DMS 273 (cell line): ENCODE measurements at regions not wholly inside any gene's neighbourhood (a gene's known extent, or its start where the extent isn't known, plus 50 kb on each side); places are given as distances from the start of the nearest gene placed in this dataset.

Source experiments
- DNase-seq: peaks from one replicate; lab custom pipeline; 2025; ENCODE audit not compliant: unreplicated experiment; lab: John Stamatoyannopoulos, UW

DNA sequence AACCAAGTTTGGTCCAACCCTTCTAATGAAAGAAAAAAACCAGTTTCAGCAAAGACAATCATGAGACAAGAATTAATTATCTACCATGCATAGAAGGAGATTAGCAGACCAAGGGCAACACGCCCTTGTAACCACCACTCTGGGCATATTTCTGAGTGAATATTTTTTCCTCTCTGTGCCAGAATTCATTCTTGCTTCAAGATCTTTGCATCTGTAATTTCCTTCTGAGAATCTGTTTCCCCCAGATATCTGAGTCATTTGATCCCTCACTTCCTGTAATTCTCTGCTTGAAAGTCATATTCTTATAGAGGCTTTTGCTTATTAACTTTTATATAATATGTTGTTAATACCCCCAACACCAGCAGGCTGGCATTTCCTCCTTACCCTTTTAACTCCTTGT is 243.7 kb downstream of the SLC16A7 start:
- no peak for DNase-seq

GRCh38 chr12:59843260-59843843 is 247.5 kb downstream of the SLC16A7 start:
- no peak for DNase-seq

- no peak for DNase-seq
Measured at GRCh38 chr12:59844750-59845149, 248.9 kb downstream of the SLC16A7 start.

DNA sequence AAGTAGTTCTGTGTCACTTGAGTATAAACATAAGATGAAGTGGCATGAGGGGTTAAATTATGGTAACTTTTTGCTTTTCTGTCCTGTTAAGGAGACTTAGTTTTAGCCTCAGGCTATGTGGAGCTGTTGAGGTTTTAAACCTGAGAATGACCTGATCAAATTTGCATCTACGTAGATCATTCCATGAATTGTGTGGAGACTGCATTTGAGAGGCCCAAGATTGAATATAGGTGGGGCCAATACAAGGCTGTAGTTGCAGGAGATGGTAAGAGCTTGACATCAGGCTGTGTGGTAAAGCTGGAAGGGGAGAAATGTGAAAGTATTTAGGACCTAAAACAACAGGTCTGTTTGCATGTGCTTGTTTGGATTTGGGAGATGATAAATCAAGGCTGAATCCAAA is 249.5 kb downstream of the SLC16A7 start:
- no peak for DNase-seq

DNA sequence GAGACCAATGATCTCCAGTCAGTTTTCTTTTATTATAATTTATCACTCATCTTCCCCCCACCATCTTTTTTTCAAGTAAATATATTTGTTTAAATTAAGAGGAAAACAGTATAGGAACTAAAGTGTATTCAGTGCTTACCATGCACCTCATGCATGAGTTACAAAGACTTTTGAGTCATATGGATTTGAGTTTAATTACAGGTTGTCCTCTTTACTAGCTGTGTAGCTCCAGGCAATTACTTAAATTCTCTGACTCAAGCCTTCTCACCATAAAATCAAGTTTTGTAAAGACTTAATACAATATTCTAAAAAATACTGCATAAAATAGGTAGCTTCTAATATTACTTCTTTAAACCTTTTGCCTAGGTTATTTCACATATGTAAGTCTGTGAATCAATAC is 251.3 kb downstream of the SLC16A7 start:
- no peak for DNase-seq

DNA sequence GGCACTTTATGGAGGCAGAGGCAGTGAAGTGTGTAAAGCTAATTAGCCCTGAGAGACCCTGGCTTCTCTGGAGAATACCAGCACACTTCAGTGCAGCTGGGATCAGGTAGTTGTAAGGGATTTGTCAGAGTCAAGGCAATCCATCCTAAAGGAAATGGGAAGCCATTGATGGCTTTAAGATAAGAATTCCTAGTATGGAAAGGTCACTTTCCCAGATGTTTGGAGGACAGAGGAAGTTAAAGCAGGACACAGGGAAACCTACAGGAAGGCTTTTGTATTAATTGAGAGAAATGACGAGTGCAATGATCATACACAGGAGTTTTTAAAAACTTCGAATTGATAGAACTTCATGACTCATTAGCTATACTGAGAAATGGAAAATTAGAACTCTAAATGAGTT is 254.4 kb downstream of the SLC16A7 start:
- DNase-seq, result peak; percentile 9

DNA sequence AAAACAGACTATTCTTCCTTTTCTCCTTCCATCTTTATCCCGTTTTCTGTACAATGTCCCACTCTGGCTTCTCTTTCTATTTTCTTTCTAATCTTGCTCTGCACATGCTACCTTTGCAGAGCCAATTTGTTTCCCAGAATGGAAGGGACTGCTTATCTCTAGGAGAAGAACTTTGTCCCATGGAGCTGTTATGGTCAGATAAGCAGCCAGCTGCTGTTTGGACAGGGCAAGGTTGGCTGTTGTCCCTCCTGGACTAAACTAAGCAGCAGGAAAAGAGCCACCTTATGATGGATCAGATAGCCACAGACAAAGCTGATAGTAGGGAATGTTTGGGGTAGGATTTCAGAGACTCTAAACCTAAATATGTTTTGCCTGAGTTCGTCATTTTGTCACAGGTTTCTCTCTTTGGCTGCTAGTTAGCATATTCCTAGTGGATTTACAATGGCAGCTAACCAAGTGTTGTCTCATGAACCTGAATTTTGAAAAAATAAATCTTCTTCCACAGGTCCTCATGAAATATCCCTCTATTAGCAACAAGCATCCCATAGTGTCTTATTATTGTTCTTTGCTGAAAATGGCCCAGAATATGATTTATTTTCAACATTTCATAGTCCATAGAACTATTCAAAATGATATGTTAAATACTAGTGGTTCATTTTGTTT is 262.8 kb downstream of the SLC16A7 start:
- DNase-seq, result no peak

- no peak for DNase-seq
Measured at GRCh38 chr12:59859171-59859510, 263.3 kb downstream of the SLC16A7 start.

DNA sequence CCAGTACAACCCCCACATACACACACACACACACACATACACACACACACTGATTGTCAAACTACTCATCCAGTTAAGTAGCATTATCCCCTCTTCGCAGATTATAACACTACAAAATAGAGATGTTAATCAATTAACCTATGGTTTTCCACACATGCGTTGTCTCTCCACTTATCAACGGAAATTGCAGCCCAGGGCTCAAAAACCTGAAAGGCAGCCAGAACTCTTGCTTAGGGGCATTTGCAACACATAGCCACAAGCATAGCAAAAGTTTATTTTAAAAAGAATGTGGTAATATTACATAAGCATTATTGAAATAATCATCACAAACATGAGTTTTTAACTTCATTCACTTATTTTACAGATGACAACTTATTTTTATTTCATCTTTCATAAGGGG is 265.8 kb downstream of the SLC16A7 start:
- DNase-seq, result no peak

- no peak for DNase-seq
Measured at GRCh38 chr12:59867055-59867454, 271.2 kb downstream of the SLC16A7 start.

DNA sequence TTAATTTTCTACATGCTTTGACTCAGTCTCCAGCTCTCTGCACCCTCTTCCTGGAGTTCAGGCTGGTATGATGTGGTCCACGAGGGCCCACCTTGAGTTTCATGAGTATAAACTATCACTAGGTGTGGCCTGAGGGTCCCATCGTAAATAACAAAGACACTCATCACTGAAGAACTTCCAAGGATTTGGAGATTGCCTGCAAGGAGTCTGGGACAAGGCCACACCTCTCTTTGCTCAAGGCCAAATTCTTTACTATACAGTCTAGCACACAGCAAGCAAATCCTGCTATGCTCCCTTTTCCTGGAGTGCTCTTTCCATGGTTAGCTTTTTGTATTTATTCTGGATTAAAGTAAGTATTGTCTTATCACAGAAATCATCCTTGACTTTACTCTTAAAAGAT is 271.9 kb downstream of the SLC16A7 start:
- DNase-seq, result no peak

DNA sequence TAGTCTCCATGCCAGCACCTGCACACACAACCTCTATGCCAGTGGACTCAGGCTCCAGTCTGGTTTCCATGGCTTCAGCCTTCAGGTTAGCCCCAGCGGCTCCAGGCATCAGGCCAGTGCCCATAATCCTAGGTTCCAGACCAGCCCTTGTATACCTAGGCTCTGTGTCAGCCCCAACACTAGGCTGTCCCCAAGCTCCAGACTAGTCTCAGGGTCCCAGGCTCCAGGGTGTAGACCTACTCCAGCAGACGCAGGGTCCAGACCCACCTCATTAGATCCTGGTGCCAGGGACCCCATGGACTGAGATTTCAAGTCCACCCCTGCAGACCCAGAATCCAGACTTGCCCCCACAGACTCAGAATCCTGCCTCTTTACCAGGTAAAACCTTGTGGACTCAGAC is 275.9 kb downstream of the SLC16A7 start:
- no peak for DNase-seq

GRCh38 chr12:59873136-59873535 is 277.3 kb downstream of the SLC16A7 start:
- no peak for DNase-seq

DNA sequence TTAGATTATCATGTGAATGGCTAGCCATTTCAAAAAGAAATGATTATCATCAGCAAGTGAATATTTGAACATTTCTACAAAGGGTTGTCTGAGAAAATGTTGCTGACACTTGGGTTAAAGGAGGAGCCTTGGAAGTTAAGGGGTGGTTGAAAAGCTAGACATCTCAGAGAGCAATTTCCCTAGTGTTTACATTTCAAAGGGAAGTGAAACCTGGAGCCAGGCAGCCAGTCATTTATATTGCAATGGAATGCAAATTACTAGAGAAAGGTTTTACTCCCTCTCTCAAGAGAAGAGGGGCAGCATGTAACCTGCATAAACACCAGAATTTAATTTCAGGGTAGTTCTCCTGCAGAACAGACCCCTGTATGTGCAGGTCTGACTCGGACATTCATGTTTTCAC is 279.0 kb downstream of the SLC16A7 start:
- DNase-seq, result peak; percentile 6

GRCh38 chr12:59886131-59886733 is 290.4 kb downstream of the SLC16A7 start:
- no peak for DNase-seq

GRCh38 chr12:59887178-59887577 is 291.3 kb downstream of the SLC16A7 start:
- no peak for DNase-seq

DNA sequence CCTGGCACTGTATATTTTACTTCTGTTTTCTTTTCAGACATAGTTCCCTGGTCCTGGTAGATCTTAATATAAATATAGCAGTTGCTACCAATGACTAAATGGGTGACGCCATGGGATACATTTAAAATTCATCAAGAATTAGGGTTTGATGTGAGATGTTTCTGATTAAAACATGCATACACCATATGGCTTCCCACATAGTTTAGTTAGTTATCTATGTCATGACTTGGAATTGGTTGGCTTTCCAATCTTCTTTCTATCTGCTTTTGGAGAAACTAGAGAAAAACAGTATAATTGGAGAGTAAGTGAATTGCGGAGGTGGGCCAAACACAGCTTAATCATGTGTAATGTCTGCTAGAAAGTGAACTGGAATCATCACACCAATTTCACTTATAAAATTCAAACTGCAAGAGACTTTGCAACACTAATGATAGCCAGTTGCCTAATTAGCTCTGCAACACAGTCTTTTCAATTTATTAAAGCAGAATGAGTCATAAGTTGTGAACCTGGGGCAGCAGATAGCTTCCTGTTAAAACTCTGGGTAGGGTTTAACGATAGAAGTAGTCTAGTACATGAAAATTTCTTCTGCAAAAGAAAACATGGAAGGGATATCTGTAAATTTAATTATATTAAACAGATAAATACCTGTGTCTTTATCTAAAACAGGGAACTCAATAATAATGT is 295.2 kb downstream of the SLC16A7 start:
- DNase-seq, result peak; percentile 68

DNA sequence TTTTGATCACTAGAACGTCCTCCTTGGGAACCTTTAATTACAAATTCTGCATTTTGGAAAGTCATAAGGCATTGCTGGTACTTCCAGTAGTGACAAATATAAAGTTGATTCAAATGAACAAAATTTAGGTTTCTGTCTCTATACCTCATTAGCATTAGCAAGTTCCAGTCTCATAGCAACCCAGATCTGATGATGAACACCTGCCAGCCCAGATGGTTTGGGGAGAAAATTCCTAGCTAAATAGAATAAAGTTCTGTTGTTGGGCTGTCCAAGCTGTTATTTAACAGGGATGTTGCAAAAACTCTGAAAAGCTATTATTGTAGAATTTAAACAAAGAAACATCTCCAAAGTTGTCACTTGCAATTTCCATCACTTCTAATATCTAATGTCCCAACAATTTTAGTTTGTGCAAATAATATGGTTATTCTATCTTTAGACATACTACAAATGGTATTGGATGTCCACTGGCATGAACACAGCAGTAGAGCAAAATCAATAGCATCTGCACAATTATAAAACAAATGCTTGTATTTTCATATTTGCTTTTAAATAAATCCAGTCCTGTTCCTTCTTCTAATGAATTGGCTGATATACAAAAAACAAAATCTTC is 299.4 kb downstream of the SLC16A7 start:
- DNase-seq, result peak; percentile 89

- no peak for DNase-seq
Measured at GRCh38 chr12:59904874-59905521, 309.2 kb downstream of the SLC16A7 start.

- no peak for DNase-seq
Measured at GRCh38 chr12:59911516-59911915, 315.7 kb downstream of the SLC16A7 start.

- no peak for DNase-seq
Measured at GRCh38 chr12:59916988-59917387, 321.2 kb downstream of the SLC16A7 start.
